ENCODE measurements at regions not wholly inside any gene's neighbourhood (a gene's known extent, or its start where the extent isn't known, plus 50 kb on each side); places are given as distances from the start of the nearest gene placed in this dataset.
"Not testable (repeated sequence)": the region's sequence is repeated elsewhere in the genome, so short reads cannot be mapped to it uniquely, and the experiment has no call there.

- Histone ChIP-seq H3K36me3 (ENCODE audit: insufficient read depth, low read length) (no peaks in the 10 kb centered on the region), H3K4me1 (ENCODE audit: insufficient read depth, low read length) (no peaks in the 10 kb centered on the region), H3K9ac (ENCODE audit: low read depth, low read length) (no peak overlapping the region), H3K27ac (ENCODE audit: low read depth, low read length) (no peak overlapping the region), H3K4me3 (ENCODE audit: low read length) (no peak overlapping the region), H3K27me3 (ENCODE audit: insufficient read depth, low read length) (no peaks in the 10 kb centered on the region), H3K9me3 (ENCODE audit: insufficient read depth, low read depth, low read length) (no peaks in the 10 kb centered on the region)
- WGBS = 90% methylated on average over 1 of the region's 1 CpG
Measured at GRCh38 chr14:25322784-25323183, 272.8 kb upstream of the STXBP6 start.

DNA sequence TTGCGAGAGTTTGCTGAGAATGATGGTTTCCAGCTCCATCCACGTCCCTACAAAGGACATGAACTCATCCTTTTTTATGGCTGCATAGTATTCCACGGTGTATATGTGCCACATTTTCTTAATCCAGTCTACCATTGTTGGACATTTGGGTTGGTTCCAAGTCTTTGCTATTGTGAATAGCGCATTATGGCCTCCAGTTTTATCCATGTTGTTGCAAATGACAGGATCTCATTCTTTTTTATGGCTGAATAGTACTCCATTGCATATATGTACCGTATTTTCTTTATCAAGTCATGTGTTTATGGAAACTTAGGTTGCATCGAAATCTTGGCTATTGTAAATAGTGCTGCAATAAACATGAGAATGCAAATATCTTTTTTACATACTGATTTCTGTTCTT lies 266.1 kb upstream of the STXBP6 start:
- H3K9ac ChIP-seq (ENCODE audit: low read depth, low read length); H3K9me3 ChIP-seq (ENCODE audit: insufficient read depth, low read depth, low read length); H3K27ac ChIP-seq (ENCODE audit: low read depth, low read length); H3K4me1 ChIP-seq (ENCODE audit: insufficient read depth, low read length); H3K27me3 ChIP-seq (ENCODE audit: insufficient read depth, low read length); H3K4me3 ChIP-seq (ENCODE audit: low read length); H3K36me3 ChIP-seq (ENCODE audit: insufficient read depth, low read length): not testable (repeated sequence)
- WGBS = 100% methylated on average over 3 of the region's 6 CpGs

GRCh38 chr14:25308244-25308643 lies 258.3 kb upstream of the STXBP6 start:
- H3K27ac ChIP-seq (ENCODE audit: low read depth, low read length) = no peak overlapping the region
- no peak overlapping the region for H3K4me3 ChIP-seq (ENCODE audit: low read length)
- no peaks in the 10 kb centered on the region for H3K4me1 ChIP-seq (ENCODE audit: insufficient read depth, low read length)
- H3K9ac ChIP-seq (ENCODE audit: low read depth, low read length) = no peak overlapping the region
- WGBS = 61% methylated on average over 3 of the region's 3 CpGs
- H3K36me3 ChIP-seq (ENCODE audit: insufficient read depth, low read length) = no peaks in the 10 kb centered on the region
- H3K27me3 ChIP-seq (ENCODE audit: insufficient read depth, low read length) = no peaks in the 10 kb centered on the region
- no peaks in the 10 kb centered on the region for H3K9me3 ChIP-seq (ENCODE audit: insufficient read depth, low read depth, low read length)

GRCh38 chr14:25303934-25304333 lies 254.0 kb upstream of the STXBP6 start:
- 84% methylated on average over 2 of the region's 2 CpGs for WGBS
- Histone ChIP-seq H3K4me1 (ENCODE audit: insufficient read depth, low read length) (no peaks in the 10 kb centered on the region), H3K36me3 (ENCODE audit: insufficient read depth, low read length) (no peaks in the 10 kb centered on the region)

GRCh38 chr14:25298238-25298637 lies 248.3 kb upstream of the STXBP6 start:
- Histone ChIP-seq H3K36me3 (ENCODE audit: insufficient read depth, low read length) (no peaks in the 10 kb centered on the region), H3K9ac (ENCODE audit: low read depth, low read length) (no peak overlapping the region), H3K9me3 (ENCODE audit: insufficient read depth, low read depth, low read length) (no peaks in the 10 kb centered on the region), H3K4me3 (ENCODE audit: low read length) (no peak overlapping the region), H3K4me1 (ENCODE audit: insufficient read depth, low read length) (no peaks in the 10 kb centered on the region), H3K27ac (ENCODE audit: low read depth, low read length) (no peak overlapping the region), H3K27me3 (ENCODE audit: insufficient read depth, low read length) (no peaks in the 10 kb centered on the region)

More at GRCh38 chr14:25303934-25304333, 254.0 kb upstream of the STXBP6 start:
- H3K27ac ChIP-seq (ENCODE audit: low read depth, low read length) = no peak overlapping the region
- H3K27me3 ChIP-seq (ENCODE audit: insufficient read depth, low read length) = no peaks in the 10 kb centered on the region
- no peak overlapping the region for H3K4me3 ChIP-seq (ENCODE audit: low read length)
- no peak overlapping the region for H3K9ac ChIP-seq (ENCODE audit: low read depth, low read length)
- no peaks in the 10 kb centered on the region for H3K9me3 ChIP-seq (ENCODE audit: insufficient read depth, low read depth, low read length)

- 80% methylated on average over 1 of the region's 1 CpG for WGBS
- not testable (repeated sequence) for H3K9ac ChIP-seq (ENCODE audit: low read depth, low read length); H3K4me1 ChIP-seq (ENCODE audit: insufficient read depth, low read length); H3K27me3 ChIP-seq (ENCODE audit: insufficient read depth, low read length); H3K4me3 ChIP-seq (ENCODE audit: low read length); H3K27ac ChIP-seq (ENCODE audit: low read depth, low read length); H3K36me3 ChIP-seq (ENCODE audit: insufficient read depth, low read length); H3K9me3 ChIP-seq (ENCODE audit: insufficient read depth, low read depth, low read length)
Measured at GRCh38 chr14:25290154-25290553, 240.2 kb upstream of the STXBP6 start.

GRCh38 chr14:25274529-25274928 lies 224.6 kb upstream of the STXBP6 start:
- Histone ChIP-seq H3K27ac (ENCODE audit: low read depth, low read length) (no peak overlapping the region), H3K4me3 (ENCODE audit: low read length) (no peak overlapping the region), H3K27me3 (ENCODE audit: insufficient read depth, low read length) (no peaks in the 10 kb centered on the region), H3K9me3 (ENCODE audit: insufficient read depth, low read depth, low read length) (no peaks in the 10 kb centered on the region), H3K9ac (ENCODE audit: low read depth, low read length) (no peak overlapping the region), H3K36me3 (ENCODE audit: insufficient read depth, low read length) (no peaks in the 10 kb centered on the region), H3K4me1 (ENCODE audit: insufficient read depth, low read length) (no peaks in the 10 kb centered on the region)
- WGBS = no CpG with 5 or more reads among the region's 2 CpGs

DNA sequence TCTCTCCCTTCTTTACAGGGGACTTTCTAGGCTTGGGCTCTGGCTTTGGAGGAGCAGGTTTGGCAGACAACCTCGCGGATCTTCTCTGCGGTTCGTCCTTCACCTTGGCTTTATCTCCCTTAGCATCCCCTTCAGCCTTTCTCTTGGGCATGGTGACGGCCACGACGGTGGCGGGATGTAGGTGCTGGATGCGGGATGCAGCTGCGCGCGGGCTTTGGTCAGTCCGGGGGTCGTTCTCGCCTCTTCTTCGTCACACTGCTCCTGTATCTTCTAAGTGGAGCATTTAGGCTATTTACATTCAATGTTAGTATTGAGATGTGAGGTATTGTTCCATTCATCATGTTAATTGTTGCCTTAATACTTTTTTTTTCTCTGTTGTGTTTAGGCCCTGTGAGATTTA lies 217.2 kb upstream of the STXBP6 start:
- H3K36me3 ChIP-seq (ENCODE audit: insufficient read depth, low read length) = no peaks in the 10 kb centered on the region
- no peak overlapping the region for H3K9ac ChIP-seq (ENCODE audit: low read depth, low read length)
- 95% methylated on average over 16 of the region's 16 CpGs for WGBS
- no peaks in the 10 kb centered on the region for H3K27me3 ChIP-seq (ENCODE audit: insufficient read depth, low read length)
- H3K4me3 ChIP-seq (ENCODE audit: low read length) = no peak overlapping the region
- no peak overlapping the region for H3K27ac ChIP-seq (ENCODE audit: low read depth, low read length)
- no peaks in the 10 kb centered on the region for H3K4me1 ChIP-seq (ENCODE audit: insufficient read depth, low read length)
- H3K9me3 ChIP-seq (ENCODE audit: insufficient read depth, low read depth, low read length) = no peaks in the 10 kb centered on the region

GRCh38 chr14:25259470-25259869 lies 209.5 kb upstream of the STXBP6 start:
- 100% methylated on average over 1 of the region's 1 CpG for WGBS
- no peak overlapping the region for H3K27ac ChIP-seq (ENCODE audit: low read depth, low read length)
- no peaks in the 10 kb centered on the region for H3K27me3 ChIP-seq (ENCODE audit: insufficient read depth, low read length)
- no peaks in the 10 kb centered on the region for H3K4me1 ChIP-seq (ENCODE audit: insufficient read depth, low read length)
- H3K36me3 ChIP-seq (ENCODE audit: insufficient read depth, low read length) = no peaks in the 10 kb centered on the region
- H3K9me3 ChIP-seq (ENCODE audit: insufficient read depth, low read depth, low read length) = no peaks in the 10 kb centered on the region
- no peak overlapping the region for H3K4me3 ChIP-seq (ENCODE audit: low read length)
- H3K9ac ChIP-seq (ENCODE audit: low read depth, low read length) = no peak overlapping the region

DNA sequence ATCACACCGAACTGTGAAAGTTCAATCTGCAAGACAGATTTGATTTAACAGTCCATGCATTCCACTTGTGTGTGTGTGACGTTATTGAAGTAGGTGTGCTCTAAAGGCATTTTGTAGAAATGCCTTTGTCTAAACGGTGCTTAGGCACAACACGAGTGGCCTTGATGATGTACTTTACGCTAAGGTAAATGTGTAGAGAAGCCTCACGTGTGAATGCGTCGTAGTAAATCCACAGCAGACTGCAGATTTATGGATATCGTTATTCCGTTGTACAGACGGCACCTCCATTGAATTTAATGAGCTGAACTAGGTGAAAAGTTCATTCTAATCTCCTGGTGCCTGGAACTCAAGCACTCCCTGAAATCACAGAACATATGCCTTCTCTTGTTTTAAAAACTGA lies 202.8 kb upstream of the STXBP6 start:
- Histone ChIP-seq H3K9me3 (ENCODE audit: insufficient read depth, low read depth, low read length) (no peaks in the 10 kb centered on the region), H3K36me3 (ENCODE audit: insufficient read depth, low read length) (no peaks in the 10 kb centered on the region), H3K9ac (ENCODE audit: low read depth, low read length) (no peak overlapping the region), H3K4me3 (ENCODE audit: low read length) (no peak overlapping the region), H3K27ac (ENCODE audit: low read depth, low read length) (no peak overlapping the region), H3K27me3 (ENCODE audit: insufficient read depth, low read length) (no peaks in the 10 kb centered on the region), H3K4me1 (ENCODE audit: insufficient read depth, low read length) (no peaks in the 10 kb centered on the region)
- WGBS = 96% methylated on average over 11 of the region's 11 CpGs

GRCh38 chr14:25250516-25250915 lies 200.6 kb upstream of the STXBP6 start:
- Histone ChIP-seq H3K27me3 (ENCODE audit: insufficient read depth, low read length) (no peaks in the 10 kb centered on the region), H3K9me3 (ENCODE audit: insufficient read depth, low read depth, low read length) (no peaks in the 10 kb centered on the region), H3K4me1 (ENCODE audit: insufficient read depth, low read length) (no peaks in the 10 kb centered on the region), H3K9ac (ENCODE audit: low read depth, low read length) (no peak overlapping the region), H3K27ac (ENCODE audit: low read depth, low read length) (no peak overlapping the region), H3K36me3 (ENCODE audit: insufficient read depth, low read length) (no peaks in the 10 kb centered on the region), H3K4me3 (ENCODE audit: low read length) (no peak overlapping the region)

- Histone ChIP-seq H3K4me1 (ENCODE audit: insufficient read depth, low read length) (no peaks in the 10 kb centered on the region), H3K27me3 (ENCODE audit: insufficient read depth, low read length) (no peaks in the 10 kb centered on the region), H3K9me3 (ENCODE audit: insufficient read depth, low read depth, low read length) (no peaks in the 10 kb centered on the region), H3K9ac (ENCODE audit: low read depth, low read length) (no peak overlapping the region), H3K36me3 (ENCODE audit: insufficient read depth, low read length) (no peaks in the 10 kb centered on the region), H3K4me3 (ENCODE audit: low read length) (no peak overlapping the region), H3K27ac (ENCODE audit: low read depth, low read length) (no peak overlapping the region)
- 100% methylated on average over 1 of the region's 3 CpGs for WGBS
Measured at GRCh38 chr14:25247609-25248008, 197.7 kb upstream of the STXBP6 start.

All from HUES64 (cell line).